CD4-positive, alpha-beta T cell treated with Interleukin-10 for 1 hour (primary cell): ENCODE measurements at regions not wholly inside any gene's neighbourhood (a gene's known extent, or its start where the extent isn't known, plus 50 kb on each side); places are given as distances from the start of the nearest gene placed in this dataset.
"Not testable (repeated sequence)": the region's sequence is repeated elsewhere in the genome, so short reads cannot be mapped to it uniquely, and the experiment has no call there.

Experiments
- DNase-seq: peaks from one replicate; pipeline ENCODE4 v3.0.0-alpha.2; 2020

GRCh38 chr17:5871666-5872065 is 198.5 kb upstream of the WSCD1 start:
- no peak for DNase-seq

GRCh38 chr17:5872831-5873230 is 197.3 kb upstream of the WSCD1 start:
- DNase-seq: no peak

GRCh38 chr17:5873781-5874180 is 196.4 kb upstream of the WSCD1 start:
- DNase-seq: no peak

- DNase-seq: no peak
Measured at GRCh38 chr17:5874486-5874885, 195.7 kb upstream of the WSCD1 start.

GRCh38 chr17:5877366-5877765 is 192.8 kb upstream of the WSCD1 start:
- DNase-seq: no peak

GRCh38 chr17:5877948-5878347 is 192.2 kb upstream of the WSCD1 start:
- DNase-seq: no peak

- no peak for DNase-seq
Measured at GRCh38 chr17:5881849-5882248, 188.3 kb upstream of the WSCD1 start.

- no peak for DNase-seq
Measured at GRCh38 chr17:5883775-5884665, 186.2 kb upstream of the WSCD1 start.

GRCh38 chr17:5885336-5885735 is 184.8 kb upstream of the WSCD1 start:
- DNase-seq: no peak

- no peak for DNase-seq
Measured at GRCh38 chr17:5888811-5889210, 181.4 kb upstream of the WSCD1 start.

- no peak for DNase-seq
Measured at GRCh38 chr17:5892921-5893675, 177.1 kb upstream of the WSCD1 start.

- DNase-seq: no peak
Measured at GRCh38 chr17:5893741-5894140, 176.4 kb upstream of the WSCD1 start.

- no peak for DNase-seq
Measured at GRCh38 chr17:5895276-5895675, 174.9 kb upstream of the WSCD1 start.

GRCh38 chr17:5896215-5896614 is 174.0 kb upstream of the WSCD1 start:
- no peak for DNase-seq

- no peak for DNase-seq
Measured at GRCh38 chr17:5897275-5897911, 172.8 kb upstream of the WSCD1 start.

GRCh38 chr17:5897981-5898380 is 172.2 kb upstream of the WSCD1 start:
- not testable (repeated sequence) for DNase-seq

GRCh38 chr17:5898406-5898805 is 171.8 kb upstream of the WSCD1 start:
- DNase-seq: no peak

GRCh38 chr17:5899496-5900195 is 170.5 kb upstream of the WSCD1 start:
- no peak for DNase-seq

- DNase-seq: no peak
Measured at GRCh38 chr17:5901731-5902130, 168.4 kb upstream of the WSCD1 start.

GRCh38 chr17:5902181-5903140 is 167.7 kb upstream of the WSCD1 start:
- no peak for DNase-seq

GRCh38 chr17:5911919-5912318 is 158.3 kb upstream of the WSCD1 start:
- no peak for DNase-seq

- DNase-seq: no peak
Measured at GRCh38 chr17:5913032-5913531, 157.1 kb upstream of the WSCD1 start.
